ENCODE measurements at regions not wholly inside any gene's neighbourhood (a gene's known extent, or its start where the extent isn't known, plus 50 kb on each side); places are given as distances from the start of the nearest gene placed in this dataset.
A peak's percentile ranks its signal among the peaks of the same experiment; 100 is the strongest.
"Not testable (repeated sequence)": the region's sequence is repeated elsewhere in the genome, so short reads cannot be mapped to it uniquely, and the experiment has no call there.

- Mint-ChIP-seq H3K9me3 (ENCODE audit: low read depth) (peaks cover 3% of the 10 kb centered on the region), H3K4me3 (ENCODE audit: low read depth) (no peak overlapping the region), H3K27ac (no peak overlapping the region), H3K36me3 (ENCODE audit: insufficient read depth) (no peaks in the 10 kb centered on the region), H3K4me1 (ENCODE audit: low read depth) (no peaks in the 10 kb centered on the region), H3K27me3 (no peaks in the 10 kb centered on the region)
- no peak for TF ChIP-seq CTCF (IDR thresholded peaks at IDR 0.05; ENCODE audit: unreplicated experiment)
- DNase-seq (ENCODE audit: low spot score, unreplicated experiment) = no peak
Measured at GRCh38 chrX:63281465-63281864, 69.7 kb downstream of the SPIN4 start.

- H3K27ac Mint-ChIP-seq; H3K36me3 Mint-ChIP-seq (ENCODE audit: insufficient read depth); H3K4me1 Mint-ChIP-seq (ENCODE audit: low read depth); H3K9me3 Mint-ChIP-seq (ENCODE audit: low read depth); DNase-seq (ENCODE audit: low spot score, unreplicated experiment); H3K27me3 Mint-ChIP-seq; H3K4me3 Mint-ChIP-seq (ENCODE audit: low read depth): not testable (repeated sequence)
Measured at GRCh38 chrX:63277394-63277793, 73.7 kb downstream of the SPIN4 start.

GRCh38 chrX:63275127-63275526 is 76.0 kb downstream of the SPIN4 start:
- Mint-ChIP-seq H3K27me3 (no peaks in the 10 kb centered on the region), H3K27ac (no peak overlapping the region), H3K36me3 (ENCODE audit: insufficient read depth) (no peaks in the 10 kb centered on the region), H3K4me3 (ENCODE audit: low read depth) (no peak overlapping the region), H3K9me3 (ENCODE audit: low read depth) (peaks cover 6% of the 10 kb centered on the region), H3K4me1 (ENCODE audit: low read depth) (no peaks in the 10 kb centered on the region)
- no peak for DNase-seq (ENCODE audit: low spot score, unreplicated experiment)
- peak; percentile 50 for TF ChIP-seq CTCF (IDR thresholded peaks at IDR 0.05; ENCODE audit: unreplicated experiment)

GRCh38 chrX:63270873-63271272 is 80.3 kb downstream of the SPIN4 start:
- Mint-ChIP-seq H3K27ac (no peak overlapping the region), H3K4me3 (ENCODE audit: low read depth) (no peak overlapping the region), H3K4me1 (ENCODE audit: low read depth) (no peaks in the 10 kb centered on the region), H3K36me3 (ENCODE audit: insufficient read depth) (no peaks in the 10 kb centered on the region), H3K27me3 (no peaks in the 10 kb centered on the region), H3K9me3 (ENCODE audit: low read depth) (peaks cover 6% of the 10 kb centered on the region)
- no peak for TF ChIP-seq CTCF (IDR thresholded peaks at IDR 0.05; ENCODE audit: unreplicated experiment)
- no peak for DNase-seq (ENCODE audit: low spot score, unreplicated experiment)

GRCh38 chrX:63258144-63258543 is 93.0 kb downstream of the SPIN4 start:
- Mint-ChIP-seq H3K4me1 (ENCODE audit: low read depth) (no peaks in the 10 kb centered on the region), H3K27ac (no peak overlapping the region), H3K36me3 (ENCODE audit: insufficient read depth) (no peaks in the 10 kb centered on the region), H3K9me3 (ENCODE audit: low read depth) (peaks cover 5% of the 10 kb centered on the region), H3K4me3 (ENCODE audit: low read depth) (no peak overlapping the region), H3K27me3 (no peaks in the 10 kb centered on the region)
- DNase-seq (ENCODE audit: low spot score, unreplicated experiment) = no peak
- TF ChIP-seq CTCF (IDR thresholded peaks at IDR 0.05; ENCODE audit: unreplicated experiment) = no peak

GRCh38 chrX:63250253-63250868 is 100.8 kb downstream of the SPIN4 start:
- H3K9me3 Mint-ChIP-seq (ENCODE audit: low read depth) = no peaks in the 10 kb centered on the region
- peak; percentile 74 for TF ChIP-seq CTCF (IDR thresholded peaks at IDR 0.05; ENCODE audit: unreplicated experiment)
- no peak overlapping the region for H3K27ac Mint-ChIP-seq
- H3K4me1 Mint-ChIP-seq (ENCODE audit: low read depth) = no peaks in the 10 kb centered on the region
- DNase-seq (ENCODE audit: low spot score, unreplicated experiment) = peak; percentile 18
- H3K27me3 Mint-ChIP-seq = no peaks in the 10 kb centered on the region
- H3K36me3 Mint-ChIP-seq (ENCODE audit: insufficient read depth) = no peaks in the 10 kb centered on the region
- no peak overlapping the region for H3K4me3 Mint-ChIP-seq (ENCODE audit: low read depth)

GRCh38 chrX:63242689-63243088 is 108.4 kb downstream of the SPIN4 start:
- not testable (repeated sequence) for H3K4me3 Mint-ChIP-seq (ENCODE audit: low read depth); H3K27me3 Mint-ChIP-seq; H3K36me3 Mint-ChIP-seq (ENCODE audit: insufficient read depth); H3K27ac Mint-ChIP-seq; H3K4me1 Mint-ChIP-seq (ENCODE audit: low read depth); DNase-seq (ENCODE audit: low spot score, unreplicated experiment); H3K9me3 Mint-ChIP-seq (ENCODE audit: low read depth)

- H3K27ac Mint-ChIP-seq; H3K36me3 Mint-ChIP-seq (ENCODE audit: insufficient read depth); H3K9me3 Mint-ChIP-seq (ENCODE audit: low read depth); H3K27me3 Mint-ChIP-seq; H3K4me3 Mint-ChIP-seq (ENCODE audit: low read depth); H3K4me1 Mint-ChIP-seq (ENCODE audit: low read depth); DNase-seq (ENCODE audit: low spot score, unreplicated experiment): not testable (repeated sequence)
Measured at GRCh38 chrX:63235963-63236362, 115.2 kb downstream of the SPIN4 start.

GRCh38 chrX:63233013-63233412 is 118.1 kb downstream of the SPIN4 start:
- not testable (repeated sequence) for H3K36me3 Mint-ChIP-seq (ENCODE audit: insufficient read depth); H3K9me3 Mint-ChIP-seq (ENCODE audit: low read depth); DNase-seq (ENCODE audit: low spot score, unreplicated experiment); H3K4me1 Mint-ChIP-seq (ENCODE audit: low read depth); H3K4me3 Mint-ChIP-seq (ENCODE audit: low read depth); H3K27ac Mint-ChIP-seq; H3K27me3 Mint-ChIP-seq
